Neural cell (in vitro differentiated cells): ENCODE measurements at regions not wholly inside any gene's neighbourhood (a gene's known extent, or its start where the extent isn't known, plus 50 kb on each side); places are given as distances from the start of the nearest gene placed in this dataset.

ENCODE experiments used
- H2AFZ ChIP-seq: fragments of 200-600, 300-800 bp; sonication (generic), shearing (Covaris generic); 2 replicates; pipeline ENCODE4 v1.6.0; 2014; ENCODE audit warnings: low read depth, mild to moderate bottlenecking, antibody characterized with exemption, low read length, moderate library complexity
- H3F3A ChIP-seq: fragments of 200-600 bp; shearing (Covaris generic); 2 replicates; pipeline ENCODE4 v1.6.1; 2016; ENCODE audit warnings: mild to moderate bottlenecking, moderate library complexity, mixed read lengths, antibody characterized with exemption, low read length; ENCODE audit not compliant: insufficient read depth, poor library complexity, severe bottlenecking
- H3K27ac ChIP-seq: fragments of 200-600, 300-800 bp; sonication (generic), shearing (Covaris generic); 2 replicates; pipeline ENCODE4 v1.5.1; 2014; ENCODE audit warnings: mild to moderate bottlenecking, low read length, moderate library complexity
- H3K27me3 ChIP-seq: fragments of 300-800, 200-600 bp; sonication (generic), shearing (Covaris generic); 2 replicates; pipeline ENCODE4 v1.6.0; 2014; ENCODE audit warnings: mild to moderate bottlenecking, low read depth, low read length, moderate library complexity; ENCODE audit not compliant: insufficient read depth
- H3K36me3 ChIP-seq: fragments of 300-800, 200-600 bp; sonication (generic), shearing (Covaris generic); 2 replicates; pipeline ENCODE4 v1.5.1; 2014; ENCODE audit warnings: mild to moderate bottlenecking, antibody characterized with exemption, low read length, moderate library complexity; ENCODE audit not compliant: insufficient read depth
- H3K4me2 ChIP-seq: fragments of 300-800, 200-600 bp; sonication (generic), shearing (Covaris generic); 2 replicates; pipeline ENCODE4 v1.6.0; 2014; ENCODE audit warnings: mild to moderate bottlenecking, low read length
- H3K4me3 ChIP-seq: fragments of 300-800, 200-600 bp; sonication (generic), shearing (Covaris generic); 2 replicates; pipeline ENCODE4 v1.5.1; 2014; ENCODE audit warnings: mild to moderate bottlenecking, low read length, moderate library complexity
- H3K79me2 ChIP-seq: fragments of 200-600 bp; shearing (Covaris generic); replicated peaks from 2 replicates; pipeline ENCODE4 v1.6.0; 2014; ENCODE audit warnings: mild to moderate bottlenecking, low read length, moderate library complexity; ENCODE audit not compliant: insufficient read depth
- H3K9ac ChIP-seq: fragments of 300-800, 200-600 bp; sonication (generic), shearing (Covaris generic); 2 replicates; pipeline ENCODE4 v1.6.1; 2016; ENCODE audit warnings: mild to moderate bottlenecking, low read length, mixed read lengths
- H3K9me2 ChIP-seq: fragments of 200-600 bp; shearing (Covaris generic); 2 replicates; pipeline ENCODE4 v1.6.1; 2016; ENCODE audit warnings: mild to moderate bottlenecking, low read length, mixed read lengths; ENCODE audit not compliant: insufficient read depth
- H3K9me3 ChIP-seq: fragments of 200-600, 300-800 bp; sonication (generic), shearing (Covaris generic); 2 replicates; pipeline ENCODE4 v1.6.1; 2016; ENCODE audit warnings: mild to moderate bottlenecking, mixed run types, low read length, moderate library complexity, mixed read lengths
- H4K20me1 ChIP-seq: fragments of 200-600 bp; shearing (Covaris generic); 2 replicates; pipeline ENCODE4 v1.6.1; 2016; ENCODE audit warnings: mild to moderate bottlenecking, mixed run types; ENCODE audit not compliant: insufficient read depth
- EP300 ChIP-seq: fragments of 450-650 bp; conservative IDR thresholded peaks from 2 replicates; pipeline ENCODE4 v1.6.1; 2014; ENCODE audit warnings: antibody characterized with exemption, mild to moderate bottlenecking, moderate library complexity; ENCODE audit not compliant: poor library complexity, severe bottlenecking
- EZH2 ChIP-seq: fragments of 200-600, 300-800 bp; shearing (Covaris generic), sonication (generic); IDR thresholded peaks from 2 replicates; pipeline ENCODE4 v1.6.1; 2014; ENCODE audit warnings: antibody characterized with exemption, low read length, borderline replicate concordance, mild to moderate bottlenecking; ENCODE audit not compliant: insufficient read depth, poor library complexity, severe bottlenecking
- MXI1 ChIP-seq: fragments of 450-650 bp; conservative IDR thresholded peaks from 2 replicates; pipeline ENCODE4 v1.6.1; 2014; ENCODE audit warnings: antibody characterized with exemption, mild to moderate bottlenecking; ENCODE audit not compliant: poor library complexity, severe bottlenecking
- POLR2AphosphoS5 ChIP-seq: IDR thresholded peaks from 2 replicates; pipeline ENCODE4 v1.6.1; 2012
- RAD21 ChIP-seq: fragments of 450-650 bp; conservative IDR thresholded peaks from 2 replicates; pipeline ENCODE4 v1.6.1; 2014; ENCODE audit warnings: antibody characterized with exemption, mild to moderate bottlenecking, moderate library complexity
- SMC3 ChIP-seq: fragments of 450-650 bp; conservative IDR thresholded peaks from 2 replicates; pipeline ENCODE4 v1.6.1; 2014; ENCODE audit warnings: antibody characterized with exemption, mild to moderate bottlenecking, moderate library complexity; ENCODE audit not compliant: poor library complexity
- TAF1 ChIP-seq: IDR thresholded peaks from 2 replicates; pipeline ENCODE4 v1.6.1; 2012; ENCODE audit warnings: low read depth
- TF ChIP-seq, protein P1 (sequence below): IDR thresholded peaks from 2 replicates; pipeline ENCODE4 v1.6.1; 2012; ENCODE audit warnings: borderline replicate concordance
- TF ChIP-seq, protein P2 (sequence below): fragments of 450-650 bp; IDR thresholded peaks from 2 replicates; pipeline ENCODE4 v1.5.1; 2014; ENCODE audit warnings: antibody characterized with exemption, mild to moderate bottlenecking, moderate library complexity; ENCODE audit not compliant: poor library complexity, severe bottlenecking

DNA sequence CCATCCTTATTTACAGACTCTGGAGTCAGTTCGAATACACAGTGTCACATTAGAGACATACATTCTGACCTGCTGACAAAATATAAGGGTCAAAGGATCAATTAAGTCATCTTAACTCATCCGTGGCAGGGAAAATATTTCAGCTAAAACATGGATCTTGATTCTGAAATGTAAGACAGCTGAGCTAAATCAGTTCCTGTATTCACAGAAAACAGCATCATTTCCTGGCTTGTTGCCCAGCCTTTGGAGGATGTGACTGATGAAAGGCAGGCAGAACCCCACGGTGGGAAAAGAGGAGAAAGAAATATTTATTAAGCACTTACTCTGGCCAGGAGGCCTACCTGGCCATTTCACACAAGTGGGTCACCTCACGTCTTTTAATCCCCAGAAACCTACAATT is 101.9 kb downstream of the GAS2L3 start:
- Histone ChIP-seq H3K79me2 (no peaks in the 10 kb centered on the region), H3K36me3 (no peaks in the 10 kb centered on the region), H3K4me2 (no peak overlapping the region), H3K9ac (no peak overlapping the region), H3K9me2 (no peaks in the 10 kb centered on the region), H3F3A (no peaks in the 10 kb centered on the region), H3K27ac (no peak overlapping the region), H2AFZ (no peak overlapping the region), H3K4me3 (no peak overlapping the region), H3K9me3 (no peaks in the 10 kb centered on the region), H4K20me1 (no peaks in the 10 kb centered on the region), H3K27me3 (no peaks in the 10 kb centered on the region)
- TF ChIP-seq, protein P1, sequence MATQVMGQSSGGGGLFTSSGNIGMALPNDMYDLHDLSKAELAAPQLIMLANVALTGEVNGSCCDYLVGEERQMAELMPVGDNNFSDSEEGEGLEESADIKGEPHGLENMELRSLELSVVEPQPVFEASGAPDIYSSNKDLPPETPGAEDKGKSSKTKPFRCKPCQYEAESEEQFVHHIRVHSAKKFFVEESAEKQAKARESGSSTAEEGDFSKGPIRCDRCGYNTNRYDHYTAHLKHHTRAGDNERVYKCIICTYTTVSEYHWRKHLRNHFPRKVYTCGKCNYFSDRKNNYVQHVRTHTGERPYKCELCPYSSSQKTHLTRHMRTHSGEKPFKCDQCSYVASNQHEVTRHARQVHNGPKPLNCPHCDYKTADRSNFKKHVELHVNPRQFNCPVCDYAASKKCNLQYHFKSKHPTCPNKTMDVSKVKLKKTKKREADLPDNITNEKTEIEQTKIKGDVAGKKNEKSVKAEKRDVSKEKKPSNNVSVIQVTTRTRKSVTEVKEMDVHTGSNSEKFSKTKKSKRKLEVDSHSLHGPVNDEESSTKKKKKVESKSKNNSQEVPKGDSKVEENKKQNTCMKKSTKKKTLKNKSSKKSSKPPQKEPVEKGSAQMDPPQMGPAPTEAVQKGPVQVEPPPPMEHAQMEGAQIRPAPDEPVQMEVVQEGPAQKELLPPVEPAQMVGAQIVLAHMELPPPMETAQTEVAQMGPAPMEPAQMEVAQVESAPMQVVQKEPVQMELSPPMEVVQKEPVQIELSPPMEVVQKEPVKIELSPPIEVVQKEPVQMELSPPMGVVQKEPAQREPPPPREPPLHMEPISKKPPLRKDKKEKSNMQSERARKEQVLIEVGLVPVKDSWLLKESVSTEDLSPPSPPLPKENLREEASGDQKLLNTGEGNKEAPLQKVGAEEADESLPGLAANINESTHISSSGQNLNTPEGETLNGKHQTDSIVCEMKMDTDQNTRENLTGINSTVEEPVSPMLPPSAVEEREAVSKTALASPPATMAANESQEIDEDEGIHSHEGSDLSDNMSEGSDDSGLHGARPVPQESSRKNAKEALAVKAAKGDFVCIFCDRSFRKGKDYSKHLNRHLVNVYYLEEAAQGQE: no peak
- TF ChIP-seq, protein P2, sequence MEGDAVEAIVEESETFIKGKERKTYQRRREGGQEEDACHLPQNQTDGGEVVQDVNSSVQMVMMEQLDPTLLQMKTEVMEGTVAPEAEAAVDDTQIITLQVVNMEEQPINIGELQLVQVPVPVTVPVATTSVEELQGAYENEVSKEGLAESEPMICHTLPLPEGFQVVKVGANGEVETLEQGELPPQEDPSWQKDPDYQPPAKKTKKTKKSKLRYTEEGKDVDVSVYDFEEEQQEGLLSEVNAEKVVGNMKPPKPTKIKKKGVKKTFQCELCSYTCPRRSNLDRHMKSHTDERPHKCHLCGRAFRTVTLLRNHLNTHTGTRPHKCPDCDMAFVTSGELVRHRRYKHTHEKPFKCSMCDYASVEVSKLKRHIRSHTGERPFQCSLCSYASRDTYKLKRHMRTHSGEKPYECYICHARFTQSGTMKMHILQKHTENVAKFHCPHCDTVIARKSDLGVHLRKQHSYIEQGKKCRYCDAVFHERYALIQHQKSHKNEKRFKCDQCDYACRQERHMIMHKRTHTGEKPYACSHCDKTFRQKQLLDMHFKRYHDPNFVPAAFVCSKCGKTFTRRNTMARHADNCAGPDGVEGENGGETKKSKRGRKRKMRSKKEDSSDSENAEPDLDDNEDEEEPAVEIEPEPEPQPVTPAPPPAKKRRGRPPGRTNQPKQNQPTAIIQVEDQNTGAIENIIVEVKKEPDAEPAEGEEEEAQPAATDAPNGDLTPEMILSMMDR: no peak
- TF ChIP-seq EZH2: no peak
- TF ChIP-seq SMC3: no peak
- no peak for TF ChIP-seq MXI1
- no peak for TF ChIP-seq EP300
- TF ChIP-seq RAD21: no peak
- TF ChIP-seq POLR2AphosphoS5: no peak
- TF ChIP-seq TAF1: no peak

DNA sequence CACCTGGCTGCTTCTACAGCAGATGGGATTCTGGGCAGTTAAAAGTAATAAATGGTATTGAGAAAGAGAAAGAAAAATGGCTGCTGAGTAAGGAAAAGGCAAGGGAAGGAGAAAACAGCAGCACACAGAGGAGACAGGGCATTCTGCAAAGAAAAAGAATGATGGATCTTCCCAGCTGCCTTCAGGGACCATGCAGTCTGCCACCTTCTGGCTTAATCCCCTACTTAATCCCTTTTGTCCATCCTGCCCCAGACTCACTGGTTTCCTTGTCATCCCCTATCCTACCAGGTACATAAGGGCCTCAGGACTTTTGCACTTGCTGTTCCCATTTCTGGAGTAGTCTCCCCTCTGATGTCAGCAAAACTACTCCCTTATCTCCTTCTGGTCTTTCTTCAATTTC is 107.6 kb downstream of the GAS2L3 start:
- Histone ChIP-seq H3K9me2 (no peaks in the 10 kb centered on the region), H3K27me3 (no peaks in the 10 kb centered on the region), H3K9me3 (peaks cover 7% of the 10 kb centered on the region), H3F3A (no peaks in the 10 kb centered on the region), H3K4me3 (no peak overlapping the region), H3K4me2 (no peak overlapping the region), H3K36me3 (no peaks in the 10 kb centered on the region), H4K20me1 (no peaks in the 10 kb centered on the region), H3K27ac (no peak overlapping the region), H3K79me2 (no peaks in the 10 kb centered on the region), H2AFZ (no peak overlapping the region), H3K9ac (no peak overlapping the region)
- TF ChIP-seq TAF1: no peak
- TF ChIP-seq EP300: no peak
- no peak for TF ChIP-seq MXI1
- TF ChIP-seq RAD21: no peak

DNA sequence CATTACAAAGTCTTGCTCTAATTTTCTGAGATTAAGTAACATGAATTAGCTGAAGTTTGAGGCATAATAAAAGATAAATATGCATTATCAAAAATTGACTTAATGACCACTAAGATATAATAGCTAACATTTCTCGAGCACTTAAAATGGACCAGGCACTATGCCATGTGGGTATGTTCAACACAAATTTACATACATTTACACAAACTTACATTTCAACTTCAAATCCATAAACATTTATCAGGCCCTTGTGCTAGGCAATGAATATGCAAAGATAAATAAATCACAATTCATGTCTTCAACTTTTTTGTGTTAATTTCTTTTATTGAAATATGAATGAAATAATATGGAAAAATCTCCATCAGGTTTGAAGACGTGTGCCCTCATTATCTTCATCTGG is 108.7 kb downstream of the GAS2L3 start:
- H3K27ac ChIP-seq: no peak overlapping the region
- H4K20me1 ChIP-seq: no peaks in the 10 kb centered on the region
- H3K36me3 ChIP-seq: no peaks in the 10 kb centered on the region
- H3K9ac ChIP-seq: no peak overlapping the region
- no peak for TF ChIP-seq POLR2AphosphoS5
- TF ChIP-seq EZH2: no peak
- no peak for TF ChIP-seq EP300
- no peak for TF ChIP-seq MXI1
- TF ChIP-seq, protein P2: no peak
- no peak for TF ChIP-seq TAF1
- no peak for TF ChIP-seq RAD21
- TF ChIP-seq, protein P1: no peak
- no peak for TF ChIP-seq SMC3
- no peak overlapping the region for H2AFZ ChIP-seq
- no peaks in the 10 kb centered on the region for H3K9me2 ChIP-seq
- no peak overlapping the region for H3K4me3 ChIP-seq
- H3K27me3 ChIP-seq: no peaks in the 10 kb centered on the region
- H3K9me3 ChIP-seq: peaks cover 7% of the 10 kb centered on the region
- no peaks in the 10 kb centered on the region for H3K79me2 ChIP-seq
- H3K4me2 ChIP-seq: no peak overlapping the region
- no peaks in the 10 kb centered on the region for H3F3A ChIP-seq
